ENCODE measurements at regions not wholly inside any gene's neighbourhood (a gene's known extent, or its start where the extent isn't known, plus 50 kb on each side); places are given as distances from the start of the nearest gene placed in this dataset.

DNA sequence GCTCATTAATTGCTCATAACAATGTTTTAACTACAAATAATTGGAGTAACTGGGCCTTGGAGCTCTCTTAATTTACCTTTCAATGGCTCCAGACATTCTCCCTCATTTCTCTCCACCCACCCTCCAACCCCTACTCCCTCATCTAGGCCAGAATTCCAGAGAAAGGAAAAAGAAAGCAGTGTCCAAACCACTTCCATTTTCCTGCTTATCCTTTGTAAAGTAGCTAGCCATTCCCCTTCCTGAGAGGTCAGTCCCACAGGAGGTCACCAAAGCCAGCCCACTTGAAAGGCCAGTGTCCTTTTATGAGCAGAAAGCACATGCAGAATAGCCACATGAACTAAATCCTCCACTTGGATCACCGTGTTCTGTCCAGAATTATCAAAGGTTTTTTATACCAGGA, 404.8 kb upstream of the FAT3 start:
- Histone ChIP-seq H2AFZ (no peak overlapping the region), H3K27ac (no peak overlapping the region), H3K9me2 (replicated peaks; ENCODE audit: insufficient read depth) (no peaks in the 10 kb centered on the region)

DNA sequence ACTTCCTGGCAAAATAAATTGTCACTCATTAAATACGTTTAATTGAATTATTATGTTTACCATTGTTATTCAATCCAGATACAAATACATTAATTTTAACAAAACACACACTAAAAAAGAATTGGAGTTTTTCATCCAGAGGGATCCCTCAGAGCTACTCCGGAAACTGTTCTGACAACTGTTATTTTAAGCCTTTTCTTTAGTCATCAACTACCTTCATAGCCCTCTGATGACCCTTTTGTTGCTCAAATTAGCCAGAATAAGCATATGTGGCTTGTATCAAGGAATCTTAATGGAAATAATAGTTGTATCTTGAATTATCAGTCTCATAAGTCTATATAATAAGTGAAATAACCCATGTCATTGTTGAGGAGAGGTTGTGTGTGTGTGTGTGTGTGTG, 405.4 kb upstream of the FAT3 start:
- no peaks in the 10 kb centered on the region for H3K9me2 ChIP-seq (replicated peaks; ENCODE audit: insufficient read depth)
- DNase-seq (ENCODE audit: low spot score): no peak
- no peaks in the 10 kb centered on the region for H4K20me1 ChIP-seq (ENCODE audit: insufficient read depth, poor library complexity, severe bottlenecking)
- TF ChIP-seq, protein P1, sequence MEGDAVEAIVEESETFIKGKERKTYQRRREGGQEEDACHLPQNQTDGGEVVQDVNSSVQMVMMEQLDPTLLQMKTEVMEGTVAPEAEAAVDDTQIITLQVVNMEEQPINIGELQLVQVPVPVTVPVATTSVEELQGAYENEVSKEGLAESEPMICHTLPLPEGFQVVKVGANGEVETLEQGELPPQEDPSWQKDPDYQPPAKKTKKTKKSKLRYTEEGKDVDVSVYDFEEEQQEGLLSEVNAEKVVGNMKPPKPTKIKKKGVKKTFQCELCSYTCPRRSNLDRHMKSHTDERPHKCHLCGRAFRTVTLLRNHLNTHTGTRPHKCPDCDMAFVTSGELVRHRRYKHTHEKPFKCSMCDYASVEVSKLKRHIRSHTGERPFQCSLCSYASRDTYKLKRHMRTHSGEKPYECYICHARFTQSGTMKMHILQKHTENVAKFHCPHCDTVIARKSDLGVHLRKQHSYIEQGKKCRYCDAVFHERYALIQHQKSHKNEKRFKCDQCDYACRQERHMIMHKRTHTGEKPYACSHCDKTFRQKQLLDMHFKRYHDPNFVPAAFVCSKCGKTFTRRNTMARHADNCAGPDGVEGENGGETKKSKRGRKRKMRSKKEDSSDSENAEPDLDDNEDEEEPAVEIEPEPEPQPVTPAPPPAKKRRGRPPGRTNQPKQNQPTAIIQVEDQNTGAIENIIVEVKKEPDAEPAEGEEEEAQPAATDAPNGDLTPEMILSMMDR (IDR thresholded peaks at IDR 0.05; ENCODE audit: poor library complexity): no peak
- TF ChIP-seq EZH2phosphoT487 (IDR thresholded peaks at IDR 0.05; ENCODE audit: low read depth, severe bottlenecking, unreplicated experiment) (no peak), EZH2 (IDR thresholded peaks at IDR 0.05; ENCODE audit: borderline replicate concordance) (no peak)
- 77% methylated on average over 2 of the region's 2 CpGs for WGBS (ENCODE audit: low lambda C conversion rate, missing lambda C conversion rate)
- H3K4me1 ChIP-seq (ENCODE audit: insufficient read depth): no peaks in the 10 kb centered on the region
- no peaks in the 10 kb centered on the region for H3K79me2 ChIP-seq
- no peaks in the 10 kb centered on the region for H3K9me3 ChIP-seq (ENCODE audit: low read depth)
- no peak overlapping the region for H3K27ac ChIP-seq
- H2AFZ ChIP-seq: no peak overlapping the region
- no peaks in the 10 kb centered on the region for H3K27me3 ChIP-seq
- no peak overlapping the region for H3K4me3 ChIP-seq
- H3K36me3 ChIP-seq (replicated peaks; ENCODE audit: insufficient read depth, low read depth): no peaks in the 10 kb centered on the region
- H3K4me2 ChIP-seq: no peak overlapping the region

More for the DNA sequence above, 404.8 kb upstream of the FAT3 start:
- no peaks in the 10 kb centered on the region for H3K9me3 ChIP-seq (ENCODE audit: low read depth)
- H3K4me2 ChIP-seq: no peak overlapping the region
- H3K36me3 ChIP-seq (replicated peaks; ENCODE audit: insufficient read depth, low read depth): no peaks in the 10 kb centered on the region
- WGBS (ENCODE audit: low lambda C conversion rate, missing lambda C conversion rate): 93% methylated on average over 1 of the region's 1 CpG
- H3K4me1 ChIP-seq (ENCODE audit: insufficient read depth): no peaks in the 10 kb centered on the region
- H4K20me1 ChIP-seq (ENCODE audit: insufficient read depth, poor library complexity, severe bottlenecking): no peaks in the 10 kb centered on the region
- TF ChIP-seq EZH2 (IDR thresholded peaks at IDR 0.05; ENCODE audit: borderline replicate concordance) (no peak), EZH2phosphoT487 (IDR thresholded peaks at IDR 0.05; ENCODE audit: low read depth, severe bottlenecking, unreplicated experiment) (no peak)
- TF ChIP-seq, protein P1 (IDR thresholded peaks at IDR 0.05; ENCODE audit: poor library complexity): no peak
- no peak for DNase-seq (ENCODE audit: low spot score)
- no peaks in the 10 kb centered on the region for H3K27me3 ChIP-seq
- no peaks in the 10 kb centered on the region for H3K79me2 ChIP-seq
- H3K4me3 ChIP-seq: no peak overlapping the region

GRCh38 chr11:91817996-91818395, 406.6 kb upstream of the FAT3 start:
- DNase-seq (ENCODE audit: low spot score): no peak
- no peak overlapping the region for H3K27ac ChIP-seq

More at GRCh38 chr11:91817996-91818395, 406.6 kb upstream of the FAT3 start:
- Histone ChIP-seq H3K4me1 (ENCODE audit: insufficient read depth) (no peaks in the 10 kb centered on the region), H3K36me3 (replicated peaks; ENCODE audit: insufficient read depth, low read depth) (no peaks in the 10 kb centered on the region), H2AFZ (no peak overlapping the region), H3K9me2 (replicated peaks; ENCODE audit: insufficient read depth) (no peaks in the 10 kb centered on the region), H3K79me2 (no peaks in the 10 kb centered on the region), H3K4me3 (no peak overlapping the region), H3K9me3 (ENCODE audit: low read depth) (no peaks in the 10 kb centered on the region), H3K4me2 (no peak overlapping the region), H4K20me1 (ENCODE audit: insufficient read depth, poor library complexity, severe bottlenecking) (no peaks in the 10 kb centered on the region), H3K27me3 (no peaks in the 10 kb centered on the region)
- TF ChIP-seq, protein P1 (IDR thresholded peaks at IDR 0.05; ENCODE audit: poor library complexity): no peak
- TF ChIP-seq EZH2phosphoT487 (IDR thresholded peaks at IDR 0.05; ENCODE audit: low read depth, severe bottlenecking, unreplicated experiment) (no peak), EZH2 (IDR thresholded peaks at IDR 0.05; ENCODE audit: borderline replicate concordance) (no peak)
- 80% methylated on average over 4 of the region's 4 CpGs for WGBS (ENCODE audit: low lambda C conversion rate, missing lambda C conversion rate)

Data from hepatocyte (in vitro differentiated cells).